HG03575 (cell line): ENCODE measurements at regions not wholly inside any gene's neighbourhood (a gene's known extent, or its start where the extent isn't known, plus 50 kb on each side); places are given as distances from the start of the nearest gene placed in this dataset.
"Not testable (repeated sequence)": the region's sequence is repeated elsewhere in the genome, so short reads cannot be mapped to it uniquely, and the experiment has no call there.

Source experiments
- ATAC-seq: cut with Tn5 transposase; IDR thresholded peaks from one replicate; pipeline ENCODE4 v1.9.1; 2021; ENCODE audit not compliant: unreplicated experiment, insufficient number of reproducible peaks, low FRiP score; ENCODE audit errors: extremely low read depth

GRCh38 chr16:59698346-59699020 is 964.4 kb upstream of the GOT2 start:
- ATAC-seq = no peak

- ATAC-seq = no peak
These were observed 963.6 kb upstream of the GOT2 start for GRCh38 chr16:59697761-59698160.

- ATAC-seq = no peak
These were observed 963.1 kb upstream of the GOT2 start for GRCh38 chr16:59697236-59697635.

- ATAC-seq = no peak
These were observed 962.4 kb upstream of the GOT2 start for GRCh38 chr16:59696495-59696894.

- no peak for ATAC-seq
These were observed 956.1 kb upstream of the GOT2 start for GRCh38 chr16:59690216-59690615.

GRCh38 chr16:59688006-59688405 is 953.9 kb upstream of the GOT2 start:
- no peak for ATAC-seq

GRCh38 chr16:59686405-59686804 is 952.3 kb upstream of the GOT2 start:
- no peak for ATAC-seq

GRCh38 chr16:59684911-59685310 is 950.8 kb upstream of the GOT2 start:
- no peak for ATAC-seq

GRCh38 chr16:59683709-59684108 is 949.6 kb upstream of the GOT2 start:
- ATAC-seq = no peak

- no peak for ATAC-seq
These were observed 931.6 kb upstream of the GOT2 start for GRCh38 chr16:59665618-59666220.

GRCh38 chr16:59658572-59658971 is 924.5 kb upstream of the GOT2 start:
- no peak for ATAC-seq

GRCh38 chr16:59655031-59655430 is 920.9 kb upstream of the GOT2 start:
- ATAC-seq = no peak

GRCh38 chr16:59654455-59654854 is 920.3 kb upstream of the GOT2 start:
- no peak for ATAC-seq

GRCh38 chr16:59651662-59652061 is 917.5 kb upstream of the GOT2 start:
- no peak for ATAC-seq

- ATAC-seq = no peak
These were observed 911.1 kb upstream of the GOT2 start for GRCh38 chr16:59645194-59645593.

GRCh38 chr16:59635674-59636073 is 901.6 kb upstream of the GOT2 start:
- no peak for ATAC-seq

- ATAC-seq = no peak
These were observed 900.8 kb upstream of the GOT2 start for GRCh38 chr16:59634951-59635350.

GRCh38 chr16:59634004-59634579 is 900.0 kb upstream of the GOT2 start:
- ATAC-seq = no peak

- ATAC-seq = no peak
These were observed 898.2 kb upstream of the GOT2 start for GRCh38 chr16:59632276-59632855.

- ATAC-seq = not testable (repeated sequence)
These were observed 890.3 kb upstream of the GOT2 start for GRCh38 chr16:59624381-59624780.
